ENCODE measurements at regions not wholly inside any gene's neighbourhood (a gene's known extent, or its start where the extent isn't known, plus 50 kb on each side); places are given as distances from the start of the nearest gene placed in this dataset.

GRCh38 chr20:24766143-24766527 lies 182.9 kb upstream of the CST7 start:
- no peak overlapping the region for H3K4me2 ChIP-seq (ENCODE audit: insufficient read depth, low read length)
- H3K4me3 ChIP-seq (replicated peaks in 1 of 3; ENCODE audit: insufficient read depth in 1 of 3, low read depth in 1 of 3, low read length in 3 of 3) = no peak overlapping the region
- no peaks in the 10 kb centered on the region for H3K4me1 ChIP-seq (ENCODE audit: control insufficient read depth, extremely low read depth, insufficient read depth, low read length)
- intact Hi-C loops (cut with micrococcal nuclease) = no loop called here
- dilution Hi-C loops (cut with MboI; ENCODE audit: extremely low pct_ligation_motif_present, low sequenced_read_pairs) = no loop called here
- FAIRE-seq (no peak), DNase-seq (ENCODE audit: low read depth, low spot score) (no peak)
- no peaks in the 10 kb centered on the region for H3K79me2 ChIP-seq (ENCODE audit: control insufficient read depth, insufficient read depth, low read length)
- H3K27me3 ChIP-seq (ENCODE audit: control insufficient read depth in 2 of 2, insufficient read depth in 2 of 2, low read length in 2 of 2) = no peaks in the 10 kb centered on the region
- no peaks in the 10 kb centered on the region for H4K20me1 ChIP-seq (replicated peaks; ENCODE audit: control insufficient read depth, extremely low read depth, insufficient read depth, low read length)
- H3K27ac ChIP-seq (ENCODE audit: insufficient read depth, low read depth, low read length) = no peak overlapping the region
- no peaks in the 10 kb centered on the region for H3K9me1 ChIP-seq (replicated peaks; ENCODE audit: control insufficient read depth, extremely low read depth, insufficient read depth, low read length)
- no TSS peak for BruUV-seq (replicated peaks)
- H3K9me3 ChIP-seq (replicated peaks; ENCODE audit: control insufficient read depth, insufficient read depth, low read length) = no peaks in the 10 kb centered on the region
- CTCF ChIA-PET = no interaction called here
- no peaks in the 10 kb centered on the region for H3K36me3 ChIP-seq (ENCODE audit: control insufficient read depth in 2 of 2, extremely low read depth in 1 of 2, insufficient read depth in 2 of 2, low read length in 2 of 2)
- no peak for TF ChIP-seq POLR2A (IDR thresholded peaks at IDR 0.05; ENCODE audit: low read depth, low read length)
- no peak overlapping the region for H3K9ac ChIP-seq (replicated peaks; ENCODE audit: extremely low read depth, insufficient read depth, low read length)
- POLR2A ChIA-PET = no interaction called here
- H2AFZ ChIP-seq (ENCODE audit: low read depth, low read length) = no peak overlapping the region

GRCh38 chr20:24766826-24767622 lies 182.0 kb upstream of the CST7 start:
- intact Hi-C loops (cut with micrococcal nuclease) (no loop called here), dilution Hi-C loops (cut with MboI; ENCODE audit: extremely low pct_ligation_motif_present, low sequenced_read_pairs) (no loop called here)
- no TSS peak for BruUV-seq (replicated peaks)
- Histone ChIP-seq H3K4me3 (replicated peaks in 1 of 3; ENCODE audit: insufficient read depth in 1 of 3, low read depth in 1 of 3, low read length in 3 of 3) (no peak overlapping the region), H2AFZ (ENCODE audit: low read depth, low read length) (no peak overlapping the region), H3K27me3 (ENCODE audit: control insufficient read depth in 2 of 2, insufficient read depth in 2 of 2, low read length in 2 of 2) (no peaks in the 10 kb centered on the region), H3K9me1 (replicated peaks; ENCODE audit: control insufficient read depth, extremely low read depth, insufficient read depth, low read length) (no peaks in the 10 kb centered on the region), H4K20me1 (replicated peaks; ENCODE audit: control insufficient read depth, extremely low read depth, insufficient read depth, low read length) (no peaks in the 10 kb centered on the region), H3K27ac (ENCODE audit: insufficient read depth, low read depth, low read length) (no peak overlapping the region), H3K36me3 (ENCODE audit: control insufficient read depth in 2 of 2, extremely low read depth in 1 of 2, insufficient read depth in 2 of 2, low read length in 2 of 2) (no peaks in the 10 kb centered on the region), H3K79me2 (ENCODE audit: control insufficient read depth, insufficient read depth, low read length) (no peaks in the 10 kb centered on the region), H3K9ac (replicated peaks; ENCODE audit: extremely low read depth, insufficient read depth, low read length) (no peak overlapping the region), H3K4me1 (ENCODE audit: control insufficient read depth, extremely low read depth, insufficient read depth, low read length) (no peaks in the 10 kb centered on the region), H3K4me2 (ENCODE audit: insufficient read depth, low read length) (no peak overlapping the region), H3K9me3 (replicated peaks; ENCODE audit: control insufficient read depth, insufficient read depth, low read length) (no peaks in the 10 kb centered on the region)
- ChIA-PET CTCF (no interaction called here), POLR2A (no interaction called here)
- FAIRE-seq = no peak
- TF ChIP-seq GATA2 (IDR thresholded peaks at IDR 0.05; ENCODE audit: insufficient read depth, insufficient read length, low read depth, low read length) (no peak), FOS (IDR thresholded peaks at IDR 0.05; ENCODE audit: borderline replicate concordance, insufficient read depth, low read length) (no peak)
- no peak for DNase-seq (ENCODE audit: low read depth, low spot score)

Data from endothelial cell of umbilical vein (primary cell).